Right lobe of liver (tissue), 4 donors: ENCODE measurements at regions not wholly inside any gene's neighbourhood (a gene's known extent, or its start where the extent isn't known, plus 50 kb on each side); places are given as distances from the start of the nearest gene placed in this dataset.
A peak's percentile ranks its signal among the peaks of the same experiment; 100 is the strongest.

Source experiments
- CTCF ChIP-seq, 4 donors: fragments of 200-600 bp in 3 of 4; fragments of 450-650 bp in 1 of 4; IDR thresholded peaks; one replicate each; pipeline versions ENCODE4 v1.5.1 to v1.8.0; 2016 to 2022; ENCODE audit warnings: antibody characterized with exemption in 4 of 4, mild to moderate bottlenecking in 2 of 4
- POLR2A ChIP-seq: fragments of 450-650 bp; IDR thresholded peaks from one replicate; pipeline ENCODE4 v1.6.1; 2017; ENCODE audit warnings: antibody characterized with exemption, mild to moderate bottlenecking
- donor health status: DM: no; HTN: no; CAD: no.
- donor health status: DM: no; HTN: no; CAD: no.
- donor health status: DM: no; HTN: yes; CAD: no.

- TF ChIP-seq CTCF (IDR thresholded peaks at IDR 0.05): peak; percentile 91 to 96 (median 94)
- TF ChIP-seq POLR2A: no peak
These were observed 200.4 kb downstream of the INO80D start for GRCh38 chr2:205885492-205886099.
